HUES64 (cell line): ENCODE measurements at regions not wholly inside any gene's neighbourhood (a gene's known extent, or its start where the extent isn't known, plus 50 kb on each side); places are given as distances from the start of the nearest gene placed in this dataset.
A peak's percentile ranks its signal among the peaks of the same experiment; 100 is the strongest.
"Not testable (repeated sequence)": the region's sequence is repeated elsewhere in the genome, so short reads cannot be mapped to it uniquely, and the experiment has no call there.

Experiments
- H3K27ac ChIP-seq: 2 replicates; pipeline ENCODE4 v1.7.0; 2013; ENCODE audit warnings: low read depth, low read length, inconsistent platforms
- H3K27me3 ChIP-seq: 2 replicates; pipeline ENCODE4 v1.6.1; 2013; ENCODE audit warnings: mild to moderate bottlenecking, low read length; ENCODE audit not compliant: insufficient read depth
- H3K36me3 ChIP-seq: 2 replicates; pipeline ENCODE4 v1.6.1; 2013; ENCODE audit warnings: mild to moderate bottlenecking, low read length; ENCODE audit not compliant: insufficient read depth
- H3K4me1 ChIP-seq: 2 replicates; pipeline ENCODE4 v1.6.1; 2013; ENCODE audit warnings: mild to moderate bottlenecking, low read length, moderate library complexity; ENCODE audit not compliant: insufficient read depth
- H3K4me3 ChIP-seq: 2 replicates; pipeline ENCODE4 v1.5.1; 2013; ENCODE audit warnings: mild to moderate bottlenecking, low read length, moderate library complexity
- H3K9ac ChIP-seq: 2 replicates; pipeline ENCODE4 v1.6.1; 2013; ENCODE audit warnings: mild to moderate bottlenecking, low read depth, low read length
- H3K9me3 ChIP-seq: 2 replicates; pipeline ENCODE4 v1.6.1; 2013; ENCODE audit warnings: low read depth, low read length; ENCODE audit not compliant: insufficient read depth
- WGBS: fragments of 150-250, 120-280 bp; methylation state at CpG from one replicate; pipeline ENCODE4 v1.1.7; 2013; ENCODE audit warnings: missing lambda C conversion rate; 5-methylcytosine and 5-hydroxymethylcytosine counted together

- no peaks in the 10 kb centered on the region for H3K27me3 ChIP-seq
- H3K4me1 ChIP-seq: no peaks in the 10 kb centered on the region
- no peaks in the 10 kb centered on the region for H3K9me3 ChIP-seq
- H3K4me3 ChIP-seq: no peak overlapping the region
- H3K9ac ChIP-seq: no peak overlapping the region
- no peaks in the 10 kb centered on the region for H3K36me3 ChIP-seq
- WGBS: 87% methylated on average over 2 of the region's 2 CpGs
- no peak overlapping the region for H3K27ac ChIP-seq
These were observed 596.1 kb upstream of the NRSN1 start for GRCh38 chr6:23529902-23530301.

- Histone ChIP-seq H3K9me3 (no peaks in the 10 kb centered on the region), H3K9ac (no peak overlapping the region), H3K4me1 (peaks cover 3% of the 10 kb centered on the region; the same call in 1 of the 2 replicates), H3K36me3 (no peaks in the 10 kb centered on the region), H3K27ac (no peak overlapping the region), H3K4me3 (no peak overlapping the region), H3K27me3 (no peaks in the 10 kb centered on the region)
- 100% methylated on average over 2 of the region's 2 CpGs for WGBS
These were observed 594.3 kb upstream of the NRSN1 start for GRCh38 chr6:23531666-23532065.

GRCh38 chr6:23532227-23532626 lies 593.8 kb upstream of the NRSN1 start:
- Histone ChIP-seq H3K9ac (no peak overlapping the region), H3K27ac (no peak overlapping the region), H3K4me1 (peaks cover 3% of the 10 kb centered on the region; the same call in 1 of the 2 replicates), H3K9me3 (no peaks in the 10 kb centered on the region), H3K36me3 (no peaks in the 10 kb centered on the region), H3K27me3 (no peaks in the 10 kb centered on the region), H3K4me3 (no peak overlapping the region)

- H3K36me3 ChIP-seq: no peaks in the 10 kb centered on the region
- 95% methylated on average over 2 of the region's 2 CpGs for WGBS
- H3K9ac ChIP-seq: no peak overlapping the region
- H3K4me1 ChIP-seq: peaks cover 3% of the 10 kb centered on the region; the same call in 1 of the 2 replicates
- no peak overlapping the region for H3K27ac ChIP-seq
- no peaks in the 10 kb centered on the region for H3K9me3 ChIP-seq
- no peak overlapping the region for H3K4me3 ChIP-seq
- no peaks in the 10 kb centered on the region for H3K27me3 ChIP-seq
These were observed 592.7 kb upstream of the NRSN1 start for GRCh38 chr6:23533311-23533710.

GRCh38 chr6:23533944-23534343 lies 592.1 kb upstream of the NRSN1 start:
- H3K27ac ChIP-seq: no peak overlapping the region
- peaks cover 3% of the 10 kb centered on the region; the same call in 1 of the 2 replicates for H3K4me1 ChIP-seq
- H3K9me3 ChIP-seq: no peaks in the 10 kb centered on the region
- no peak overlapping the region for H3K9ac ChIP-seq
- no peaks in the 10 kb centered on the region for H3K27me3 ChIP-seq
- 91% methylated on average over 7 of the region's 7 CpGs for WGBS
- no peaks in the 10 kb centered on the region for H3K36me3 ChIP-seq
- H3K4me3 ChIP-seq: no peak overlapping the region

GRCh38 chr6:23534351-23534750 lies 591.7 kb upstream of the NRSN1 start:
- H3K9ac ChIP-seq: no peak overlapping the region
- H3K27me3 ChIP-seq: no peaks in the 10 kb centered on the region
- 96% methylated on average over 2 of the region's 2 CpGs for WGBS
- no peaks in the 10 kb centered on the region for H3K9me3 ChIP-seq
- peaks cover 3% of the 10 kb centered on the region; the same call in 1 of the 2 replicates for H3K4me1 ChIP-seq
- no peaks in the 10 kb centered on the region for H3K36me3 ChIP-seq
- H3K4me3 ChIP-seq: no peak overlapping the region
- H3K27ac ChIP-seq: no peak overlapping the region

GRCh38 chr6:23535101-23535500 lies 590.9 kb upstream of the NRSN1 start:
- Histone ChIP-seq H3K36me3 (no peaks in the 10 kb centered on the region), H3K4me3 (no peak overlapping the region), H3K4me1 (peaks cover 3% of the 10 kb centered on the region; the same call in 1 of the 2 replicates), H3K9ac (no peak overlapping the region; the same call in 1 of the 2 replicates), H3K27me3 (no peaks in the 10 kb centered on the region), H3K9me3 (no peaks in the 10 kb centered on the region), H3K27ac (no peak overlapping the region)
- WGBS: 92% methylated on average over 2 of the region's 2 CpGs

GRCh38 chr6:23537828-23538227 lies 588.2 kb upstream of the NRSN1 start:
- Histone ChIP-seq H3K9me3 (no peaks in the 10 kb centered on the region), H3K4me3 (no peak overlapping the region), H3K4me1 (peaks cover 3% of the 10 kb centered on the region; the same call in 1 of the 2 replicates), H3K27ac (no peak overlapping the region), H3K9ac (no peak overlapping the region), H3K27me3 (no peaks in the 10 kb centered on the region), H3K36me3 (no peaks in the 10 kb centered on the region)

GRCh38 chr6:23547851-23548250 lies 578.2 kb upstream of the NRSN1 start:
- Histone ChIP-seq H3K27ac (no peak overlapping the region), H3K4me1 (peaks cover 5% of the 10 kb centered on the region; the same call in 1 of the 2 replicates), H3K9me3 (no peaks in the 10 kb centered on the region), H3K9ac (no peak overlapping the region), H3K4me3 (no peak overlapping the region), H3K27me3 (no peaks in the 10 kb centered on the region), H3K36me3 (no peaks in the 10 kb centered on the region)
- 50% methylated on average over 1 of the region's 1 CpG for WGBS

GRCh38 chr6:23554953-23555352 lies 571.1 kb upstream of the NRSN1 start:
- not testable (repeated sequence) for H3K4me3 ChIP-seq, H3K9me3 ChIP-seq, H3K4me1 ChIP-seq, H3K36me3 ChIP-seq, H3K9ac ChIP-seq, H3K27ac ChIP-seq, H3K27me3 ChIP-seq
- 96% methylated on average over 1 of the region's 1 CpG for WGBS

- H3K9me3 ChIP-seq: peaks cover 4% of the 10 kb centered on the region
- H3K4me3 ChIP-seq: no peak overlapping the region
- WGBS: 94% methylated on average over 9 of the region's 9 CpGs
- H3K27me3 ChIP-seq: no peaks in the 10 kb centered on the region
- H3K27ac ChIP-seq: no peak overlapping the region
- H3K36me3 ChIP-seq: no peaks in the 10 kb centered on the region
- H3K9ac ChIP-seq: no peak overlapping the region
- H3K4me1 ChIP-seq: no peaks in the 10 kb centered on the region
These were observed 566.2 kb upstream of the NRSN1 start for GRCh38 chr6:23559587-23560343.

GRCh38 chr6:23561732-23562131 lies 564.3 kb upstream of the NRSN1 start:
- H3K4me3 ChIP-seq: no peak overlapping the region
- no peak overlapping the region for H3K9ac ChIP-seq
- H3K9me3 ChIP-seq: peaks cover 4% of the 10 kb centered on the region
- H3K4me1 ChIP-seq: no peaks in the 10 kb centered on the region
- no peaks in the 10 kb centered on the region for H3K27me3 ChIP-seq
- no peaks in the 10 kb centered on the region for H3K36me3 ChIP-seq
- 73% methylated on average over 1 of the region's 1 CpG for WGBS
- H3K27ac ChIP-seq: peak overlapping the region; percentile 53
